NCI-H1694 (cell line): ENCODE measurements at regions not wholly inside any gene's neighbourhood (a gene's known extent, or its start where the extent isn't known, plus 50 kb on each side); places are given as distances from the start of the nearest gene placed in this dataset.
A peak's percentile ranks its signal among the peaks of the same experiment; 100 is the strongest.

Experiments
- DNase-seq: peaks from one replicate; lab custom pipeline; 2025; lab: John Stamatoyannopoulos, UW

DNA sequence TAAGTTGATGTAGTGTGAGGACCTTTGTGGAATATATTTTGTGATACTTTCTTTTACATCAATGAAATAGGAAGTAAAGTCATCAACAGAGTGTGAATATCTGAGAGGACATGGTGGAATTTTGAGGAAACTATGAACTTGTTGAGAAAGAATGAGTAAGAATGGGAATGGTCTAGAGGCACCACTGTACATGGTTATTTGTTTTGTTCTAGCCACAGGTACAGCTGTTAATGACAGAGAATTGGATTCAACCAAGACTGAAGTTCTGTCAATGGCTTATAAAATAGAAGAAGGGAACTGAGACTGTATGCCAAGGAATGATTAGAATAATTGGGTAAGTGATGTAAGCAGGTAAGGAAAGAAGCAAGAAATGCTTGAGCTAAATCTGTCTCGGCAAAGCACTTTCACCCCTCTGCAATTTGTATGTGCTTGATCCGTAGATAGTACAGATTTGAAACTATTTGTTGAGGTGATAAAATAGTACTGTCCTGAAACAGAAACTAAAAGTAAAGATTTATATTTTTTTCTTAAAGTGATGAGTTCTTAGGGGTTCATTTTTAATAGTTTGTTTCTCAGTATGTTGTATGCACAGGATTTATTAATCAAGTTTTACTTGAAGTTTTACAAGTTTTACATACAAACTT lies 468.8 kb upstream of the SMC2 start:
- no peak for DNase-seq

DNA sequence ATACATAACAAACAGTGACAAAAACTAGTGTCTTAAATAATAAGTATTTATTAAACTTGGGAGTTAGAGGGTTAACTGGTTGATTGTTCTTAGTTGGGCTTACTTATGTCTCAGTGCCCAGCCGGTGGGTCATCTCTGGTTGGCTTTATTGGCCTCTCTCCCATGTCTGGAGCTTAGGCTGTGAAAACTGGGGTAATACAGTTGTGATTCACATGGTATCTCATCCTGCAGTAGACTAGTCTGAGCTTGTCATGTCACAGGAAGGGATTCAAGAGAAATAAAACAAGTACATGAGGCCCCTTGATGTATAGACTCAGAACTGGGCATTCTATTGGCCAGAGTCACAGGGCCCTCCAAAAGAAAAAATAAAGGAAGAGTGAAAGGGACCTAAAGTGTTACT lies 466.4 kb upstream of the SMC2 start:
- DNase-seq = no peak

GRCh38 chr9:103649086-103649485 lies 445.0 kb upstream of the SMC2 start:
- no peak for DNase-seq

DNA sequence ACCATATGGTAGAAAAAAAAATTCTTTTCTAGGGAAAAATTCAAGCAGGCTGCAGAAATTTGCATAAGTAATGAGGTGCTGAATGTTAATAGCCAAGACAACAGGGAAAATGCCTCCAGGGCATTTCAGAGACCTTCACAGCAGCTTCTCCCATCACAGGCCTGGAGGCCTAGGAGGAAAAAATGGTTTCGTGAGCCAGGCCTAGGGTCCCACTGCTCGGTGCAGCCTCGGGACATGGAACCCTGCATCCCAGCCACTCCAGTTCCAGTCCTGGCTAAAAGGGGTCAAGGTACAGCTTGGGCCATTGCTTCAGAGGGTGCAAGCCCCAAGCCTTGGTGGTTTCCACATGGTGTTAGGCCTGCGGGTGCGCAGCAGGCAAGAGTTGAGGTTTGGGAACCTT lies 436.0 kb upstream of the SMC2 start:
- no peak for DNase-seq

DNA sequence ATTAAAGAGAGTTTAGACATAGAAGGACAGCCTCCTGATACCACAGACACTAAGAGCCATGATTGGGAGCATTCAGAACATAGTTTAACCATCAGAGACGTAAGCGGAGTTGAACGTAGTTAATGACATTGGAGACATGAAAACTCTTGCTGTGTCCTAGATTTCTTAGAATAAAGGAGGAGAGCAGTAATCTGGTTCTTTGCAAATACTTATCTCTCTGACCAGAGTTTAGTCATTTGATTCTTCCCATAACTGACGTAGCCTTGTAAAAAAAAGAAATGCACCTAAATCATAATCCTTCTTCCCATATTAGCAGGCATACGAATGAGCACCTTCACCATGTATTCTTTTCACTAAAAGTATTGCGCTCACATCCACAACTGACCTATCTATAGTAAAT lies 433.3 kb upstream of the SMC2 start:
- DNase-seq = no peak

DNA sequence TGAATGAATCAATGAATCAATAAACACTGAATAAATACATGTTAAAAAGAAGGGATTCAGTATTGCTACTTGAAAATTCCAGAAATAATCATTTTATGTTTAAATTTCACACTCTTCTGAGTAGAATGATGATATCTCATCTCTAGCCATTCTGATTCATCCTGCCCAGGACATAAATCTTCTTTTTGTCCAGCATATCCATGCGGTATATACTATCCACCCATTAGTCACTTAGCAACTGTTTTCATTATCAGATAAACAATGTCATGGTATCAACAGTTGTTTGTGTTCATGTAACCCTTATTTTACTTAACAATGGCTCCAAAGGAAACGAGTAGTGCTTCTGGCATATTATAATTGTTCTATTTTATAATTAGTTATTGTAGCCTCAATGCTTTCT lies 432.4 kb upstream of the SMC2 start:
- no peak for DNase-seq

DNA sequence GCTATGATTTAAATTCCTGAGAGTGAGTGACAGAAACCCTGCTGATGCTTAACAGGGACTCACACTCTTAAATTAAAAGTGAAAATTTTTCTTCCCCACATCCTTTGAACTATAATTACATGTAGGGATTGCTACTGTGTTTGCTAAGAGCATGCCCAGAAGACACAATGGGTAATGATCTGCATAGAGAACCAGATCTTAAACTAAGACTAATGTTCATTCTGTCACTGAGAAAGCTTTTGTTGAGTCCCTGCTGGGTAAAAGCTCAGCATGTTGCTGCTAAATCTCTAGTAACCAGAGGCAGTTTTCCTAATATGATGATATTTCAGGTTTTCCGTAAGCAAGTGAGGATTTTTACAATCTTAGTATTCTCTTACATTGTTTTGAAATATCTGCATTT lies 424.8 kb upstream of the SMC2 start:
- no peak for DNase-seq

DNA sequence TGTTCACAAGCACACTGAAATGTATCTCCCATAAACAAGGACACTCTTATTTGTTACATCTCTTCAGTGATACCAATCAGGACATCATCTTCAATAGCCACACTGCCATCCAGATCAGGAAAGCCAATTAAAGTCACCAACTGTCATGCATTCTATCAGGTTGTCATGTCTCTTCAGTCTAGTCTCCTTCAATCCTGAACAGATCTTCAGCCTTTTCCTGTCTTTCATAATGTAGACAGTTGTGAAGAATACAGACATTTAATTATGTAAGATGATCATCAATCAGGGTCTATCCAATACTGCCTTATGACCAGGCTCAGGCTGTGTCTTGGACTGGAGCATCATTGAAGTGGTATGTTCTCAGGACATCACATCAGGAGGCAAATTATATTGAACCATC lies 419.8 kb upstream of the SMC2 start:
- DNase-seq = no peak

DNA sequence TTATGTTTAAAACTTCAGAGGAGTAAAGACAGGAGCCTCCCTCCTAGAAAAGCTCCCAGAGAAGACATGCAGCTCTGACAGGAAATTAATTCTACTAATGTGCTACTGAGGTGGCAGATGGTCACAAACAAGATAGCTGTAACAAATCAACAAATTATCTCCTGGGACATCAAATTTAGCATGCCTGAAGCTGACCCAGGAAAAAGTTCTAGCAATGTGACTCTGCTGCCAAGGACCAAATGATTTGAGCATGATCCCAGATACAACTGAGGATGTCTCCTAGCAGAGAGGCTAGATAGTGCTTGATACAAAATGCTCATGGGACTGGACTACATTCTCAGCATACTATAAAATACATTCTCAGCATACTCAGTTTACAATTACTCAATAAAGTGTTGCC lies 413.5 kb upstream of the SMC2 start:
- DNase-seq = peak; percentile 16

DNA sequence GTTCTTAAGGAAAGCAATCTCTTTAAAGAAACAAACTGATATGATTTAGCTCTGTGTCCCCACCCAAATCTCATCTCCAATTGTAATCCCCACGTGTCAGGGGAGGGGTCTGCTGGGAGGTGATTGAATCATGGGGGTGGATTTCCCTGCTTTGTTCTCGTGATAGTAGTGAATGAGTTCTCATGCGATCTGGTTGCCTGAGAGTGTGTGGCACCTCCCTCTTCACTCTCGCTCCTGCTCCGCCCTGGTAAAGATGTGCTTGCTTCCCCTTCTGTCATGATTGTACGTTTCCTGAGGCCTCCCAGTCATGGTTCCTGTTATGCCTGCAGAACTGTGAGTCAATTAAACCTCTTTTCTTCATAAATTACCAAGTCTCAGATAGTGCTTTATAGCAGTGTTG lies 412.7 kb upstream of the SMC2 start:
- DNase-seq = no peak

DNA sequence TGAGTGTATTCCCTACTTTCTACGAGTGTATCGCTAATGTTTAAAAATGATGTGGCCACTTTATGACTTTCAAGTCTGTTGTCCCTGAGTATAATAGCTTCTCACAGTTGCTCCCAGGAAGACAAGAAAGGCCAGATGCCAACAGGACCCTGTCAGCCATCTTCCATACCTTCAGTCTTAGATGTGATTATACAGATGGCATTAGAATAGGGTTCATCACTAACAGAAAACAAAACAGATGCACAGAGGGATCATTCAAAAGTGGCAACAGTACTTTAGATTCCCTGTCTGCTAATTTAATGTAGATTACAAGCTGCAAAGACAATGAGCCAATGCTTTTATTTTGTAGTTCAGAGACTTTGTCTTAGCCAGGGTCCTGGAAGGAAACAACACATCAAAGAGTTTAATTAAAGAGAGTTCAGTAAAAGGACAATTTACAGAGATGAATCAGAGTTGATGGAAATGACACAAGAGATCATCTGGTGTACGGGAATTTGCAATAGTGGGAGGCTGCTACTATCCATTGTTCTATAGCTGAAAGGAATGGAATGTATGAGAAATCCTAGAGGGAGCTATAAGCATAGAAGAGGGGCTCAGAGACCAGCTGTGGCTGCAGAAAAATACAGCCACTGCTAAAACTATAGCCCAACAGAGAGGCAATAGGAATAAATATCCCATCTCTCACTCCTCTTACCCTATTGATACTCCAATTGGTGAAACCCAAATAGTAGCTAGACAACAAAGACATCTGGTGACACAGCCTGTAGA lies 393.7 kb upstream of the SMC2 start:
- no peak for DNase-seq

DNA sequence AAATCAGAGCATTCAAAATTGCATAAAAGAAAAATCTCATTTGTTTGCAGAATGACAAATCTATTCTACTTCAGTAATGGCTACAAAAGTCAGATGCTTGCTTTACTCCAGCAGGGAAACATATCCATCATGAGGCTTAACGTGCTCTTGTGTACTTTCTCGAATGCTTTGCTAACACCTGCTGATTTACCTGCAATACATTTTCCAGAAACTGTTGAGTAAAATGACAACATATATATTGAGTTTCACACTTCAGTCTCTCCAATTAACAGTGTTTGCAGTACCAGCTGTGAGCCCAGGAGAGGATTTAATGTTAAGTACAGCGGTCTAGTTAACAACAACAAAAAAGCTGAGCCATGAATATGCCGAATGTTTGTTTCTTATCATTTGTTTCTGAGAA lies 391.5 kb upstream of the SMC2 start:
- no peak for DNase-seq

GRCh38 chr9:103707181-103707580 lies 386.9 kb upstream of the SMC2 start:
- no peak for DNase-seq

DNA sequence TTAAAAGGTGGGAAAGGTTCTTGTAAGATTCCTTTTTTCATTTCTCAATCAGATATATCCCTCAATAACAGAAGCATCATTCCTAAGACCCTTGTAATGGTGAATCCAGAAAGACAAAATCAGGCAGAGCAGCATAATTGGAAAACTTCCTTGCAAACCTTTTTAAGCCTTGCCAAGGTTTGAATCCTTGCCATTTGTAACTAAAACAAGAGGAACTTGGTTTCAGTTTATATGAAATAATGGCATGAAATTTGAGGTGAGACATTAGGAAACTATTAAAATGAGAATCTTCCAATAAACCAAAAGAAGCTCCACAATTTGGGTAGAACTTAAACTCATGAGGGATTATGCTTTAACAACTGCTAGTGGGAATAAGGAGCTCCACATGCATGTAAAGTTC lies 384.7 kb upstream of the SMC2 start:
- no peak for DNase-seq

- no peak for DNase-seq
Observed at GRCh38 chr9:103713631-103714030, 380.5 kb upstream of the SMC2 start.

- no peak for DNase-seq
Observed at GRCh38 chr9:103714992-103715391, 379.1 kb upstream of the SMC2 start.

- no peak for DNase-seq
Observed at GRCh38 chr9:103721056-103721455, 373.1 kb upstream of the SMC2 start.

DNA sequence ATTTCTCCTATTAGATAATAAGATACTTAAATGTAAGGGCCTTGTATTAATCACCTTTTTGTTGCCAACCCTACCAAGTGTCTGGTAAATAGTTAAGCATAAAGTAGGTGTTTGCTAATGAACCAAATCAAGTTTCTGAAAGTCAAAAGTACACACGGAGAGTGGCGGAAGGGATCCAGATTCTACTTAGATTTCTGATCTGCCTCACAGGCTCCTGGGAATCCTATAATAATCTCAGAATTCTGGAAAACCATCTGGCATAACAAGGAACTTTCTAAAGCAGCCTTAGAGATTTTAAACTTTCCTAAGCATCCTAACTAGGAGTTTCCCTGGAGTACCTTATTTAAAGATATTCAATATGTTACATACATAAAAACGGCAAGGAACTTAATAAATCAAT lies 363.2 kb upstream of the SMC2 start:
- DNase-seq = no peak

DNA sequence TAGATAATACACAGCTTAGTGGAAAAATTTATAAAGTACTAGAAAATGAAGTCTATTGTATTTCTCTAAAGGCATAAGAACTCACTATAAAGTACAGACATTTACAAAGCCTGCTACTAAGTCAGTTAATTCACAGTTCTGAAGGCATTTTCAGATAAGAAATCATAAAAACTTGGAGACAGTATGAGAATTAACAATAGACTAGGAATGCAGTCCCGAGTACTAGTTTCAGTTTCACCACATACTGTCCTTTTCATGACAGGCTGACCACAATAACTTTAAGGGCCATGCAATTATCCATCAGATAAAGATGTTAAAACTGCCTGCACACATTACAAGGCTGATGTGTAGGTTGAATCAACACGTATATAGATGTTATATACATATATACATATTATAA lies 362.6 kb upstream of the SMC2 start:
- DNase-seq = no peak

- DNase-seq = no peak
Observed at GRCh38 chr9:103734471-103734870, 359.6 kb upstream of the SMC2 start.

GRCh38 chr9:103755441-103755840 lies 338.7 kb upstream of the SMC2 start:
- DNase-seq = no peak

DNA sequence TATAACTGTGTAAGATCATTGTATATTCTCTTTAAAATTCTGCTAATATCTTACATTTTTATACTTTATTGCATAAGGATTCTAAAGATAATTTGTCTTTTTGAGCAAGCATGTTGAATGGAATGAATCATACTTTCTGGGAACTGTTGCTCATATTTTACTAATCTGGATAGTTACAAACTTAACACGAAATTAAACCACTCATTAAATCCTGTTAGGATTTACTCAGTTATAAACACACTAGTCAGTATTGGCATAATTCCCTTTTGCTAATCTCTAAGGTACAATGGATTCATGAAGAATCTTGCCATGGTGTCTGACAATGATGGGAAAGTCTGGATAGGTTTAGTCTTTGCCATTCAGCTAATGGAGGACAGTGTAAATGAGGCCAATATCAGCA lies 338.1 kb upstream of the SMC2 start:
- DNase-seq = no peak

DNA sequence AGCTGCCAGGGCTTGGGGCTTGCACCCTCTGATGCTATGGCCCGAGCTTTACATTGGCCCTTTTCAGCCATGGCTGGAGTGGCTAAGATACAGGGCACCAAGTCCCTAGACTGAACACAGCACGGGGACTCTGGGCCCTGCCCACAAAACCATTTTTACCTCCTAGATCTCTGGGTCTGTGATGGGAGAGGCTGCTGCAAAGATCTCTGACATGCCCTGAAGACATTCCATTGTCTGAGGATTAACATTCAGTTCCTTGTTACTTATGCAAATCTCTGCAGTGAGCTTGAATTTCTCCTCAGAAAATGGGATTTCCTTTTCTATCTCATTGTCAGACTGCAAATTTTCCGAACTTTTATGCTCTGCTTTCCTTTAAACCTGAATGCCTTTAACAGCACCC lies 337.0 kb upstream of the SMC2 start:
- DNase-seq = no peak

DNA sequence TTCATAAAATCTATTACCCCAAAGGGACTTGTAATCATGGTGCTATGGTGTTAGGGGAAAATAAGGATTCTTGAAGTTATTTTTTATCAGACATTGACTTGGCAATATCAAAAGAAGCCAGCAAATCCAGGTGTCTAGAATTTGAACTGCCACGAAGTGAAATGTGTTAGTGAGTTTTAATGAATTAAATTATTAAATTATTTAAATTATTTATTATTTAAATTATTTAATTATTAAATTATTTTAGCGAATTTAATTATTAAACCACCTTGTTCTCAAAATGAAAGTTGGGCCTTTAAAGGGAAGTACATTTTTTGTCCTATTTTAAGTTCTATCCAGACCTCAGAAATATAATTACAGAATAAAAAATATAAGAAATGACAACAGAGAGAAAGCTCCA lies 332.6 kb upstream of the SMC2 start:
- no peak for DNase-seq
